ENCODE measurements at regions not wholly inside any gene's neighbourhood (a gene's known extent, or its start where the extent isn't known, plus 50 kb on each side); places are given as distances from the start of the nearest gene placed in this dataset.

GRCh38 chr10:120098232-120098930 lies 205.9 kb downstream of the SEC23IP start:
- Histone ChIP-seq H3K4me3 (ENCODE audit: low read depth, low read length) (no peak overlapping the region), H3K27me3 (replicated peaks; ENCODE audit: control insufficient read depth, insufficient read depth, low read length) (no peaks in the 10 kb centered on the region), H3K36me3 (ENCODE audit: control insufficient read depth, insufficient read depth, low read length) (no peaks in the 10 kb centered on the region), H3K4me1 (no peaks in the 10 kb centered on the region), H3K9me3 (peaks cover 11% of the 10 kb centered on the region)
- POLR2A ChIA-PET = no interaction called here
- Mint-ChIP-seq H3K4me3 (ENCODE audit: unreplicated experiment) (no peak overlapping the region), H3K36me3 (ENCODE audit: insufficient read depth, unreplicated experiment) (no peaks in the 10 kb centered on the region), H3K9me3 (ENCODE audit: unreplicated experiment) (peaks cover 7% of the 10 kb centered on the region), H3K4me1 (ENCODE audit: low read depth, unreplicated experiment) (no peaks in the 10 kb centered on the region), H3K27ac (ENCODE audit: unreplicated experiment) (no peak overlapping the region), H3K27me3 (ENCODE audit: insufficient read depth, unreplicated experiment) (peaks cover 16% of the 10 kb centered on the region)
- intact Hi-C loops (cut with micrococcal nuclease; ENCODE audit: unreplicated experiment) = no loop called here
- CTCF ChIA-PET = no interaction called here
- no peak for DNase-seq
- TF ChIP-seq CTCF (IDR thresholded peaks at IDR 0.05; ENCODE audit: insufficient read depth in 1 of 2, low read depth in 1 of 2, low read length in 1 of 2, severe bottlenecking in 1 of 2, unreplicated experiment in 1 of 2) = no peak
- BruUV-seq (replicated peaks) = no TSS peak

GRCh38 chr10:120103738-120104560 lies 211.4 kb downstream of the SEC23IP start:
- no peaks in the 10 kb centered on the region for H3K27me3 ChIP-seq (replicated peaks; ENCODE audit: control insufficient read depth, insufficient read depth, low read length)
- Mint-ChIP-seq H3K36me3 (ENCODE audit: insufficient read depth, unreplicated experiment) (no peaks in the 10 kb centered on the region), H3K27me3 (ENCODE audit: insufficient read depth, unreplicated experiment) (peaks cover 25% of the 10 kb centered on the region), H3K4me3 (ENCODE audit: unreplicated experiment) (no peak overlapping the region), H3K4me1 (ENCODE audit: low read depth, unreplicated experiment) (no peaks in the 10 kb centered on the region), H3K9me3 (ENCODE audit: unreplicated experiment) (no peaks in the 10 kb centered on the region), H3K27ac (ENCODE audit: unreplicated experiment) (no peak overlapping the region)
- BruUV-seq (replicated peaks) = no TSS peak
- CTCF ChIA-PET = no interaction called here
- no peak for TF ChIP-seq CTCF (IDR thresholded peaks at IDR 0.05; ENCODE audit: insufficient read depth in 1 of 2, low read depth in 1 of 2, low read length in 1 of 2, severe bottlenecking in 1 of 2, unreplicated experiment in 1 of 2)
- no peaks in the 10 kb centered on the region for H3K36me3 ChIP-seq (ENCODE audit: control insufficient read depth, insufficient read depth, low read length)
- H3K9me3 ChIP-seq = no peaks in the 10 kb centered on the region
- no peaks in the 10 kb centered on the region for H3K4me1 ChIP-seq
- POLR2A ChIA-PET = interaction anchor here (0.5 kb wide), 1 partner anchor 359 kb away, joined by 6 read pairs; no protein-coding TSS in a partner anchor
- no peak overlapping the region for H3K4me3 ChIP-seq (ENCODE audit: low read depth, low read length)
- intact Hi-C loops (cut with micrococcal nuclease; ENCODE audit: unreplicated experiment) = no loop called here
- DNase-seq = no peak

GRCh38 chr10:120105001-120105400 lies 212.5 kb downstream of the SEC23IP start:
- no peaks in the 10 kb centered on the region for H3K4me1 ChIP-seq
- H3K27me3 ChIP-seq (replicated peaks; ENCODE audit: control insufficient read depth, insufficient read depth, low read length) = no peaks in the 10 kb centered on the region
- no peaks in the 10 kb centered on the region for H3K36me3 ChIP-seq (ENCODE audit: control insufficient read depth, insufficient read depth, low read length)
- Mint-ChIP-seq H3K27ac (ENCODE audit: unreplicated experiment) (no peak overlapping the region), H3K4me1 (ENCODE audit: low read depth, unreplicated experiment) (no peaks in the 10 kb centered on the region), H3K4me3 (ENCODE audit: unreplicated experiment) (no peak overlapping the region), H3K27me3 (ENCODE audit: insufficient read depth, unreplicated experiment) (peaks cover 16% of the 10 kb centered on the region), H3K9me3 (ENCODE audit: unreplicated experiment) (no peaks in the 10 kb centered on the region), H3K36me3 (ENCODE audit: insufficient read depth, unreplicated experiment) (no peaks in the 10 kb centered on the region)
- ChIA-PET CTCF (no interaction called here), POLR2A (no interaction called here)
- no peak for TF ChIP-seq CTCF (IDR thresholded peaks at IDR 0.05; ENCODE audit: insufficient read depth in 1 of 2, low read depth in 1 of 2, low read length in 1 of 2, severe bottlenecking in 1 of 2, unreplicated experiment in 1 of 2)
- no peak for DNase-seq
- intact Hi-C loops (cut with micrococcal nuclease; ENCODE audit: unreplicated experiment) = no loop called here
- H3K9me3 ChIP-seq = no peaks in the 10 kb centered on the region
- H3K4me3 ChIP-seq (ENCODE audit: low read depth, low read length) = no peak overlapping the region
- BruUV-seq (replicated peaks) = no TSS peak

All from Caco-2 (cell line).